Stimulated activated effector memory CD8-positive, alpha-beta T cell treated with anti-CD3 and anti-CD28 coated beads, Interleukin-12 subunit alpha, Interleukin-12 subunit beta, amount 100 ng/mL, for 72 hours (primary cell): ENCODE measurements at regions not wholly inside any gene's neighbourhood (a gene's known extent, or its start where the extent isn't known, plus 50 kb on each side); places are given as distances from the start of the nearest gene placed in this dataset.
"Not testable (repeated sequence)": the region's sequence is repeated elsewhere in the genome, so short reads cannot be mapped to it uniquely, and the experiment has no call there.

Source experiments
- ATAC-seq: fragments of 150-1000 bp; cut with Tn5 transposase; 2 replicates; pipeline ENCODE4 v1.10.0; 2021
- DNase-seq, 2 donors: peaks; one replicate each; pipeline ENCODE4 v3.0.0; 2021 to 2022; ENCODE audit warnings: low spot score in 2 of 2
- H3K27ac Mint-ChIP-seq: one replicate; pipeline ENCODE4 v1.8.0; 2022; ENCODE audit warnings: mild to moderate bottlenecking, mixed read lengths
- H3K36me3 Mint-ChIP-seq: one replicate; pipeline ENCODE4 v1.8.0; 2022; ENCODE audit warnings: mild to moderate bottlenecking, mixed read lengths
- H3K4me1 Mint-ChIP-seq: one replicate; pipeline ENCODE4 v1.8.0; 2022; ENCODE audit warnings: mixed read lengths
- H3K4me3 Mint-ChIP-seq: one replicate; pipeline ENCODE4 v1.8.0; 2022; ENCODE audit warnings: mild to moderate bottlenecking, mixed read lengths
- H3K9me3 Mint-ChIP-seq: one replicate; pipeline ENCODE4 v1.8.0; 2022; ENCODE audit warnings: mixed read lengths

GRCh38 chr1:59201341-59201740 lies 95.6 kb upstream of the FGGY start:
- no peak overlapping the region for H3K4me3 Mint-ChIP-seq

GRCh38 chr1:59202455-59202854 lies 94.4 kb upstream of the FGGY start:
- DNase-seq: no peak
- H3K36me3 Mint-ChIP-seq: no peaks in the 10 kb centered on the region
- H3K9me3 Mint-ChIP-seq: peaks cover 4% of the 10 kb centered on the region
- ATAC-seq: no peak
- H3K27ac Mint-ChIP-seq: no peak overlapping the region
- H3K4me1 Mint-ChIP-seq: no peaks in the 10 kb centered on the region
- no peak overlapping the region for H3K4me3 Mint-ChIP-seq

More at GRCh38 chr1:59201341-59201740, 95.6 kb upstream of the FGGY start:
- Mint-ChIP-seq H3K36me3 (no peaks in the 10 kb centered on the region), H3K4me1 (no peaks in the 10 kb centered on the region), H3K9me3 (peaks cover 4% of the 10 kb centered on the region), H3K27ac (no peak overlapping the region)
- DNase-seq (no peak), ATAC-seq (no peak)

GRCh38 chr1:59204001-59204400 lies 92.9 kb upstream of the FGGY start:
- no peaks in the 10 kb centered on the region for H3K4me1 Mint-ChIP-seq
- no peaks in the 10 kb centered on the region for H3K36me3 Mint-ChIP-seq
- no peak overlapping the region for H3K4me3 Mint-ChIP-seq
- ATAC-seq (no peak), DNase-seq (no peak)
- peaks cover 4% of the 10 kb centered on the region for H3K9me3 Mint-ChIP-seq
- H3K27ac Mint-ChIP-seq: no peak overlapping the region

GRCh38 chr1:59206616-59207015 lies 90.3 kb upstream of the FGGY start:
- H3K27ac Mint-ChIP-seq, H3K9me3 Mint-ChIP-seq, DNase-seq: not testable (repeated sequence)

GRCh38 chr1:59210430-59210829 lies 86.5 kb upstream of the FGGY start:
- not testable (repeated sequence) for H3K4me1 Mint-ChIP-seq, ATAC-seq, DNase-seq, H3K27ac Mint-ChIP-seq, H3K4me3 Mint-ChIP-seq, H3K9me3 Mint-ChIP-seq, H3K36me3 Mint-ChIP-seq

More at GRCh38 chr1:59206616-59207015, 90.3 kb upstream of the FGGY start:
- H3K4me1 Mint-ChIP-seq, ATAC-seq, H3K4me3 Mint-ChIP-seq, H3K36me3 Mint-ChIP-seq: not testable (repeated sequence)

- Mint-ChIP-seq H3K36me3 (no peaks in the 10 kb centered on the region), H3K4me3 (no peak overlapping the region), H3K9me3 (peaks cover 3% of the 10 kb centered on the region), H3K4me1 (no peaks in the 10 kb centered on the region), H3K27ac (no peak overlapping the region)
- ATAC-seq (no peak), DNase-seq (no peak)
Measured at GRCh38 chr1:59212706-59213105, 84.2 kb upstream of the FGGY start.

- H3K36me3 Mint-ChIP-seq: no peaks in the 10 kb centered on the region
- H3K4me1 Mint-ChIP-seq: no peaks in the 10 kb centered on the region
- H3K9me3 Mint-ChIP-seq: peaks cover 3% of the 10 kb centered on the region
- ATAC-seq (no peak), DNase-seq (no peak)
- peak overlapping the region; percentile 13 for H3K27ac Mint-ChIP-seq
- H3K4me3 Mint-ChIP-seq: no peak overlapping the region
Measured at GRCh38 chr1:59214248-59215208, 82.4 kb upstream of the FGGY start.

- H3K4me1 Mint-ChIP-seq: no peaks in the 10 kb centered on the region
Measured at GRCh38 chr1:59215766-59216291, 81.1 kb upstream of the FGGY start.

GRCh38 chr1:59217439-59217838 lies 79.5 kb upstream of the FGGY start:
- not testable (repeated sequence) for H3K4me3 Mint-ChIP-seq, H3K4me1 Mint-ChIP-seq, ATAC-seq, H3K27ac Mint-ChIP-seq, H3K36me3 Mint-ChIP-seq, H3K9me3 Mint-ChIP-seq, DNase-seq

More at GRCh38 chr1:59215766-59216291, 81.1 kb upstream of the FGGY start:
- peaks cover 3% of the 10 kb centered on the region for H3K9me3 Mint-ChIP-seq
- DNase-seq: no peak
- no peak overlapping the region for H3K4me3 Mint-ChIP-seq
- ATAC-seq: no peak
- no peak overlapping the region for H3K27ac Mint-ChIP-seq
- H3K36me3 Mint-ChIP-seq: no peaks in the 10 kb centered on the region

- H3K4me1 Mint-ChIP-seq: no peaks in the 10 kb centered on the region
- H3K36me3 Mint-ChIP-seq: no peaks in the 10 kb centered on the region
- no peak for ATAC-seq
- peaks cover 3% of the 10 kb centered on the region for H3K9me3 Mint-ChIP-seq
- DNase-seq: no peak
- no peak overlapping the region for H3K27ac Mint-ChIP-seq
- no peak overlapping the region for H3K4me3 Mint-ChIP-seq
Measured at GRCh38 chr1:59218521-59219236, 78.2 kb upstream of the FGGY start.

GRCh38 chr1:59219916-59220315 lies 77.0 kb upstream of the FGGY start:
- H3K9me3 Mint-ChIP-seq: peaks cover 3% of the 10 kb centered on the region
- no peaks in the 10 kb centered on the region for H3K36me3 Mint-ChIP-seq
- ATAC-seq (no peak), DNase-seq (no peak)
- H3K4me3 Mint-ChIP-seq: no peak overlapping the region
- H3K27ac Mint-ChIP-seq: no peak overlapping the region
- H3K4me1 Mint-ChIP-seq: no peaks in the 10 kb centered on the region

- H3K36me3 Mint-ChIP-seq: no peaks in the 10 kb centered on the region
Measured at GRCh38 chr1:59220356-59220755, 76.5 kb upstream of the FGGY start.

GRCh38 chr1:59223198-59223597 lies 73.7 kb upstream of the FGGY start:
- no peak for DNase-seq
- Mint-ChIP-seq H3K4me3 (no peak overlapping the region), H3K4me1 (no peaks in the 10 kb centered on the region), H3K27ac (no peak overlapping the region), H3K9me3 (no peaks in the 10 kb centered on the region), H3K36me3 (no peaks in the 10 kb centered on the region)
- no peak for ATAC-seq

More at GRCh38 chr1:59220356-59220755, 76.5 kb upstream of the FGGY start:
- Mint-ChIP-seq H3K9me3 (peaks cover 3% of the 10 kb centered on the region), H3K27ac (peak overlapping the region; percentile 46), H3K4me3 (no peak overlapping the region), H3K4me1 (no peaks in the 10 kb centered on the region)
- no peak for DNase-seq
- ATAC-seq: no peak

GRCh38 chr1:59223989-59224634 lies 72.8 kb upstream of the FGGY start:
- ATAC-seq: no peak
- DNase-seq: no peak
- no peak overlapping the region for H3K4me3 Mint-ChIP-seq
- no peaks in the 10 kb centered on the region for H3K9me3 Mint-ChIP-seq
- no peaks in the 10 kb centered on the region for H3K36me3 Mint-ChIP-seq
- H3K4me1 Mint-ChIP-seq: no peaks in the 10 kb centered on the region
- H3K27ac Mint-ChIP-seq: no peak overlapping the region
